ENCODE measurements at regions not wholly inside any gene's neighbourhood (a gene's known extent, or its start where the extent isn't known, plus 50 kb on each side); places are given as distances from the start of the nearest gene placed in this dataset.

DNA sequence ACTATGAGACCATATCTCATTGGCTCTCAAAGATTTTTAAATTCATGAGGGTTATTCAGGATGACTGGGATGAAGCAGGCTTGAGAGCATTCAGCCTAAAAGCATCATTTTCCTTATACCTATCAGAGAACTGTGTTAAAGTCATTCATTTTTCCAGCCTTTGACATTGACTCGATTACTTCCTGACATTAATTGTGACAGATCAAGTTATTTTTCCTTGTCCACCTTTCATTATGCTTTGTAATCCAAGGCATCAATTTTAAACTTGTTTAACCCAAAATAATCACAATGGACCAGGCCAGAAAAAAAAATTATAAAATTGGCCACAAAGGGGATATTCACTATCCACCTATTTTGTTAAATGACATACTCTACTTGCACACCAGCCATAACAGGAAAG is 1606.8 kb upstream of the PIK3C3 start:
- no peaks in the 10 kb centered on the region for H3K36me3 ChIP-seq (ENCODE audit: control insufficient read depth in 2 of 2, insufficient read depth in 2 of 2, low read length in 1 of 2)
- WGBS, 2 donors = 71 to 77% methylated on average over 1 of the region's 1 CpG
- no peaks in the 10 kb centered on the region for H3K9me3 ChIP-seq (ENCODE audit: control insufficient read depth in 2 of 2, insufficient read depth in 1 of 2, low read depth in 1 of 2, low read length in 1 of 2)
- H3K4me1 ChIP-seq (ENCODE audit: control insufficient read depth in 2 of 2, insufficient read depth in 2 of 2, low read length in 1 of 2) = no peaks in the 10 kb centered on the region
- no peak overlapping the region for H3K4me3 ChIP-seq (ENCODE audit: low read depth in 1 of 2, low read length in 2 of 2)
- no peak overlapping the region for H3K27ac ChIP-seq (ENCODE audit: low read depth in 2 of 2, low read length in 1 of 2)
- no peaks in the 10 kb centered on the region for H3K27me3 ChIP-seq (ENCODE audit: control insufficient read depth in 1 of 2, insufficient read depth in 2 of 2, low read length in 2 of 2)

DNA sequence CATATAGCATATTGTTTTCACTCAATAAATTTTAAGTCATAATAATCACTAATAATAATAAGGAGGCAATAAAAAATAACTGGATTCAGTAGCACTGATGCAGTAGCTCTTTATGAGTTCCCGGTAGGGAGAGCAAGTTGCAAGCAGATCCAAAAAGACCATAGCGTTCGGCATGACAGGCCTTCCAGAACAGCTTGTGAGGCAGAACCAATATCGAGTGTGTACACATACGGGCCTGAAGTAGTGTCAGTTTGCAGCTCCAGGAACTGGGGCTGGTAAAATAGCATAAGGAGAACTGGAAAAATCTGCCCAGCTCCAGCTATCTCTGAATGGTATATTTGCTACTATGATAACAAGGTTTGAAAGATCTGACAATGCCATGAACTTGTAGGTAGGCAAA is 1607.8 kb upstream of the PIK3C3 start:
- H3K36me3 ChIP-seq (ENCODE audit: control insufficient read depth in 2 of 2, insufficient read depth in 2 of 2, low read length in 1 of 2) = no peaks in the 10 kb centered on the region
- 87 to 92% methylated on average over 5 of the region's 5 CpGs for WGBS, 2 donors
- H3K27me3 ChIP-seq (ENCODE audit: control insufficient read depth in 1 of 2, insufficient read depth in 2 of 2, low read length in 2 of 2) = no peaks in the 10 kb centered on the region

DNA sequence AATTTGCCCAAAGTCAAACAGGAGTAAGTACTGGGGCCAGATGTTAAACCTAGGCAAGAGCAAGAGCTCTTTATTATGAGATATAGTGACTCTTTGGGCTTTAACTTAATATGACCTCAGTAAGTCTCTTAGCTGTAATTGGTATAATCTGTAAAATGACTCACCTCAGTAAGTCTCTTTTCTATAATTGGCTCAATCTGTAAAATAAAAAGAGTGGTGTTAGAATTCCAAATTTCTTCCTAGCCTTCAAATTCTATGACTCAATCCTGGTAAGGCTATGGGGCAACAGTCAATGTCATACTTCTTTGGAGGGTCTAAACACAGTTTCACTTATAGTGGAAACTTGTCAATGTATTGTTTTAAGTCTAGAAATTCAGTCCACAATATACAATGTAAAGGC is 1608.9 kb upstream of the PIK3C3 start:
- Histone ChIP-seq H3K4me1 (ENCODE audit: control insufficient read depth in 2 of 2, insufficient read depth in 2 of 2, low read length in 1 of 2) (no peaks in the 10 kb centered on the region), H3K9me3 (ENCODE audit: control insufficient read depth in 2 of 2, insufficient read depth in 1 of 2, low read depth in 1 of 2, low read length in 1 of 2) (no peaks in the 10 kb centered on the region), H3K27me3 (ENCODE audit: control insufficient read depth in 1 of 2, insufficient read depth in 2 of 2, low read length in 2 of 2) (no peaks in the 10 kb centered on the region), H3K27ac (ENCODE audit: low read depth in 2 of 2, low read length in 1 of 2) (no peak overlapping the region), H3K36me3 (ENCODE audit: control insufficient read depth in 2 of 2, insufficient read depth in 2 of 2, low read length in 1 of 2) (no peaks in the 10 kb centered on the region), H3K4me3 (ENCODE audit: low read depth in 1 of 2, low read length in 2 of 2) (no peak overlapping the region)

More for the DNA sequence above, 1607.8 kb upstream of the PIK3C3 start:
- H3K4me1 ChIP-seq (ENCODE audit: control insufficient read depth in 2 of 2, insufficient read depth in 2 of 2, low read length in 1 of 2) = no peaks in the 10 kb centered on the region
- H3K4me3 ChIP-seq (ENCODE audit: low read depth in 1 of 2, low read length in 2 of 2) = no peak overlapping the region
- no peak overlapping the region for H3K27ac ChIP-seq (ENCODE audit: low read depth in 2 of 2, low read length in 1 of 2)
- no peaks in the 10 kb centered on the region for H3K9me3 ChIP-seq (ENCODE audit: control insufficient read depth in 2 of 2, insufficient read depth in 1 of 2, low read depth in 1 of 2, low read length in 1 of 2)

DNA sequence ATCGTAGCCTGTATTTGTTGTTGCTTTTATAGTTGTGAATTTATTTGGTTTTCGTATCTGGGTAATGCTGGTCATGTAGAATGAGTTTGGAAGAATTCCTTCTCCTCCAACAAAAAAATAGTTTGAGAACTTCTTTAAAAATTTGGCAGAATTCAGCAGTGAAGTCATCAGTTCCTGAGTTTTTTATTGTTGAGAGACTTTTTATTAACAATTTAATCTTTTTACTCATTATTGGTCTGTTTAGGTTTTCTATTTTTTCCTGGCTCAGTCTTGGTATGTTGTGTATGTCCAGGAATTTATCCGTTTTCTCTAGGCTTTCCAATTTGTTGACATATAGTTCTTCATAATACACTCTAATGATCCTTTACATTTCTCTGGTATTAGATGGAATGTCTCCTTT is 1613.3 kb upstream of the PIK3C3 start:
- Histone ChIP-seq H3K36me3 (ENCODE audit: control insufficient read depth in 2 of 2, insufficient read depth in 2 of 2, low read length in 1 of 2) (no peaks in the 10 kb centered on the region), H3K9me3 (ENCODE audit: control insufficient read depth in 2 of 2, insufficient read depth in 1 of 2, low read depth in 1 of 2, low read length in 1 of 2) (no peaks in the 10 kb centered on the region), H3K27me3 (ENCODE audit: control insufficient read depth in 1 of 2, insufficient read depth in 2 of 2, low read length in 2 of 2) (no peaks in the 10 kb centered on the region), H3K27ac (ENCODE audit: low read depth in 2 of 2, low read length in 1 of 2) (no peak overlapping the region), H3K4me3 (ENCODE audit: low read depth in 1 of 2, low read length in 2 of 2) (no peak overlapping the region), H3K4me1 (ENCODE audit: control insufficient read depth in 2 of 2, insufficient read depth in 2 of 2, low read length in 1 of 2) (no peaks in the 10 kb centered on the region)
- WGBS, 2 donors = 62% methylated on average over 3 of the region's 3 CpGs

DNA sequence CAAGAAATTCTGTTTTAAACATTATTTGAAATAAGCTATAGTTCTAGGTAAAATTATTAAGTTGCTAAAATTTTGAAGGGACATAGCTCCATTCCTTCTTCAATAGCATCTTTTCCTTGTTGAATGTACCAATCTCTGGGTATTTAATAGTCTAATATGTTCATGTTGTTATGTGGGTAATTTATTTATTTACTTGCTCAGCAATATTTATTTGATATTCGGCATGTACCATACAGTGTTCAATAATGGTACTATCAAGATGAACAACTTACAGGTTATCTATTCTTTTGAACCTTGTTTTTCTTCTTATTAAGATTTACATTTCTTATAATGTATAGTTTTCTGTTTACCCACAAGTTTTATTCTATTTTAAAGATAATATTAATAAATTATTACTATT is 1616.8 kb upstream of the PIK3C3 start:
- 88 to 98% methylated on average over 1 of the region's 1 CpG for WGBS, 2 donors
- Histone ChIP-seq H3K4me3 (ENCODE audit: low read depth in 1 of 2, low read length in 2 of 2) (no peak overlapping the region), H3K27me3 (ENCODE audit: control insufficient read depth in 1 of 2, insufficient read depth in 2 of 2, low read length in 2 of 2) (no peaks in the 10 kb centered on the region), H3K4me1 (ENCODE audit: control insufficient read depth in 2 of 2, insufficient read depth in 2 of 2, low read length in 1 of 2) (no peaks in the 10 kb centered on the region), H3K36me3 (ENCODE audit: control insufficient read depth in 2 of 2, insufficient read depth in 2 of 2, low read length in 1 of 2) (no peaks in the 10 kb centered on the region), H3K27ac (ENCODE audit: low read depth in 2 of 2, low read length in 1 of 2) (no peak overlapping the region), H3K9me3 (ENCODE audit: control insufficient read depth in 2 of 2, insufficient read depth in 1 of 2, low read depth in 1 of 2, low read length in 1 of 2) (no peaks in the 10 kb centered on the region)

DNA sequence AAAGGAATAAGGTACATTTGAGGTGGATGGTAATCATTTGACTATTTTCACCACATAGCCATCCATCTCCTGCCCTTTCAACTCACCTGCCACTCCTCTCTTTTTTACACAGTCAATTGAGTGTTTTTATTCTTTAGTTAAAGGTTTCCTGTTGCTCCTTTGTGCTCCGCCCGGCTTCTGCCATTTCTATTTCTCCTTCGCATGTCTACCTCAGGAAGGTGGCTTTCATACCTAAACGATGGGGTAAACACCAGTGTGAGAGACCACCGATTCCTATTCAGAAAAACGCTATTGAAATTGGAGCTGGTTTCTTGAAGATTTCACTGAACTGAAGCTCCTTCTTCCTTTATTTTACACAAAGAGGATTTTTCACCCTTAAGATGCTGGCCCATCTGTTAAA is 1628.0 kb upstream of the PIK3C3 start:
- Histone ChIP-seq H3K36me3 (ENCODE audit: control insufficient read depth in 2 of 2, insufficient read depth in 2 of 2, low read length in 1 of 2) (no peaks in the 10 kb centered on the region), H3K4me3 (ENCODE audit: low read depth in 1 of 2, low read length in 2 of 2) (no peak overlapping the region), H3K9me3 (ENCODE audit: control insufficient read depth in 2 of 2, insufficient read depth in 1 of 2, low read depth in 1 of 2, low read length in 1 of 2) (no peaks in the 10 kb centered on the region), H3K27ac (ENCODE audit: low read depth in 2 of 2, low read length in 1 of 2) (no peak overlapping the region), H3K27me3 (ENCODE audit: control insufficient read depth in 1 of 2, insufficient read depth in 2 of 2, low read length in 2 of 2) (no peaks in the 10 kb centered on the region), H3K4me1 (ENCODE audit: control insufficient read depth in 2 of 2, insufficient read depth in 2 of 2, low read length in 1 of 2) (no peaks in the 10 kb centered on the region)
- 55 to 61% methylated on average over 6 of the region's 6 CpGs for WGBS, 2 donors

DNA sequence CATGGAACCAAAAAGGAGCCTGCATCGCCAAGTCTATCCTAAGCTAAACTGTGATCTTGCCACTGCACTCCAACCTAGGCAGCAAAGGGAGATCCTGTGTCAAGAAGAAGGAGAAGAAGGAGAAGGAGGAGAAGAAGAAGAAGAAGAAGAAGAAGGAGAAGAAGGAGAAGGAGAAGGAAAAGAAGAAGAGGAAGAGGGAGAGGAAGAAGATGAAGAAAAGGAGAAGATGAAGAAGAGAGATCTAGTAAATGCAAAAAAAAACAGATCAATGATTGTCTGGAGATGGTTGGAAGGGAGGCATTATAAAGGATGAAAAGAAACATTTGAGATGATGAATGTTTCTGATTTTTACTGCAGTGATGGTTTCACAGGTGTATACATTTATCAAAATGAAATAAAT is 1629.0 kb upstream of the PIK3C3 start:
- no peaks in the 10 kb centered on the region for H3K9me3 ChIP-seq (ENCODE audit: control insufficient read depth in 2 of 2, insufficient read depth in 1 of 2, low read depth in 1 of 2, low read length in 1 of 2)

DNA sequence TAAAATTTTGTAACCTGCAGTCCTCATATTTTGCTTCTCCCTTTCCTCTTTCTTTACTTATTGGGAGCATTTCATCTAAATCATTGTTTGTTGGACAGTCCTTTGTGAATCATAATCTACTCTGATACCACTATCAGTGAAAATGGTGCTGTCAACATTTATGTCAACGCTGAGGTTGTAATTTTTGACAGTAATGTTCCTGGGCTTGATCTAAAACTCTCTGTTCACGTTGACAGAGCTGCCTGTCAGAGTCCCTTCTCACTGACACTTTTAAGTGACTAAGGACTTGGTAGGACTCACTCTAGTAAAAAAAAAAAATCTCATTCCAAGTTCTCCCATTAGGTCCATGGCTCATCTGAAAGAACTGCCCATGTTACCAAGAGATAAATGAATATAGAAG is 1640.8 kb upstream of the PIK3C3 start:
- H3K4me3 ChIP-seq (ENCODE audit: low read depth in 1 of 2, low read length in 2 of 2) = no peak overlapping the region
- no peaks in the 10 kb centered on the region for H3K36me3 ChIP-seq (ENCODE audit: control insufficient read depth in 2 of 2, insufficient read depth in 2 of 2, low read length in 1 of 2)
- H3K27me3 ChIP-seq (ENCODE audit: control insufficient read depth in 1 of 2, insufficient read depth in 2 of 2, low read length in 2 of 2) = no peaks in the 10 kb centered on the region
- H3K4me1 ChIP-seq (ENCODE audit: control insufficient read depth in 2 of 2, insufficient read depth in 2 of 2, low read length in 1 of 2) = no peaks in the 10 kb centered on the region
- H3K27ac ChIP-seq (ENCODE audit: low read depth in 2 of 2, low read length in 1 of 2) = no peak overlapping the region
- 52 to 56% methylated on average over 2 of the region's 2 CpGs for WGBS, 2 donors
- H3K9me3 ChIP-seq (ENCODE audit: control insufficient read depth in 2 of 2, insufficient read depth in 1 of 2, low read depth in 1 of 2, low read length in 1 of 2) = no peaks in the 10 kb centered on the region

More for the DNA sequence above, 1629.0 kb upstream of the PIK3C3 start:
- no peaks in the 10 kb centered on the region for H3K27me3 ChIP-seq (ENCODE audit: control insufficient read depth in 1 of 2, insufficient read depth in 2 of 2, low read length in 2 of 2)
- no peak overlapping the region for H3K27ac ChIP-seq (ENCODE audit: low read depth in 2 of 2, low read length in 1 of 2)
- no peak overlapping the region for H3K4me3 ChIP-seq (ENCODE audit: low read depth in 1 of 2, low read length in 2 of 2)
- no peaks in the 10 kb centered on the region for H3K36me3 ChIP-seq (ENCODE audit: control insufficient read depth in 2 of 2, insufficient read depth in 2 of 2, low read length in 1 of 2)
- 77 to 88% methylated on average over 1 of the region's 1 CpG for WGBS, 2 donors
- H3K4me1 ChIP-seq (ENCODE audit: control insufficient read depth in 2 of 2, insufficient read depth in 2 of 2, low read length in 1 of 2) = no peaks in the 10 kb centered on the region

DNA sequence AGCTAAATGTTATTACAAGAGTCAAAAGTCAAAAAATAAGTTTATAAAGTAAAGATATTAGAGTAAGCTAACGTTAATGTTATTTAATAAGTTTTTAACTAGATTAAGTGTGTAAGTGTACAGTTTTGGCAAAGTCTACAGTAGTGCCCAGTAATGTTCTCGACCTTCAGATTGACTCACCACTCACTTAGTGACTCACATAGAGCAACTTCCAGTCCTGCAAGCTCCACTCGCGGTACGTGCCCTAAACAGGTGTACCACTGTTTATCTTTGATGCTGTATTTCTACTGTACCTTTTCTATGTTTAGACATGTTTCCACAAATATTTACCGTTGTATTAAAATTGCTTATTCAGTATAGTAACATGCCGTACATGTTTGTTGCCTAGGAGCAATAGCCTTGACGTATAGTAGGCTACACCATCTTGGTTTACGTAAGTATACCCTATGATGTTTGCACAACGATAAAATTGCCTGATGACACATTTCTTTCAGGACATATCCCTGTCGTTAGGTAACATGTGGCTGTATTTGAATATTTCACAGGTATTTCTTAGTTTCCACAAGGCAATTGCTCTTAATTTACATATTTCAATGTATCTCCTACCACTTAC is 1641.9 kb upstream of the PIK3C3 start:
- H3K4me1 ChIP-seq (ENCODE audit: control insufficient read depth in 2 of 2, insufficient read depth in 2 of 2, low read length in 1 of 2) = no peaks in the 10 kb centered on the region
- no peak overlapping the region for H3K27ac ChIP-seq (ENCODE audit: low read depth in 2 of 2, low read length in 1 of 2)
- no peaks in the 10 kb centered on the region for H3K36me3 ChIP-seq (ENCODE audit: control insufficient read depth in 2 of 2, insufficient read depth in 2 of 2, low read length in 1 of 2)
- H3K9me3 ChIP-seq (ENCODE audit: control insufficient read depth in 2 of 2, insufficient read depth in 1 of 2, low read depth in 1 of 2, low read length in 1 of 2) = no peaks in the 10 kb centered on the region
- WGBS, 2 donors = 78 to 79% methylated on average over 11 of the region's 11 CpGs
- no peaks in the 10 kb centered on the region for H3K27me3 ChIP-seq (ENCODE audit: control insufficient read depth in 1 of 2, insufficient read depth in 2 of 2, low read length in 2 of 2)
- no peak overlapping the region for H3K4me3 ChIP-seq (ENCODE audit: low read depth in 1 of 2, low read length in 2 of 2)

DNA sequence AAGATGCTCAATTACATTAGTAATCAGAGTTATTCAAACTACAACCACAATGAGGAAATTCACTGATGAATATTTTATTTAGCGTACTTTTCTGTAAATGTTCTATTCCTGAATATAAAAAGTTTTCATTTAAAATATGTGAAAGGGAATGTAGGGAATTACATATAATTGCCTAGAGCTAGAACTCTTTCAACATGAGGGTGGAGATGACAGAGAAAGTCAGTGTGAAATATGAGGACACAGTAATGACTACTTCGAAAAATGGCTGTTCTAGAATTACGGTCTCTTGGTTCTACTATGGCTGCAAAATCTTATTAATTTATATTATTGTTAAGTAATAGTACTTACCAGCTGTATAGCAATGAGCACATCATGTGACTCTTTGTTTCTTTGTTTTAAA is 1647.4 kb upstream of the PIK3C3 start:
- WGBS, 2 donors = 90 to 92% methylated on average over 3 of the region's 3 CpGs
- Histone ChIP-seq H3K36me3 (ENCODE audit: control insufficient read depth in 2 of 2, insufficient read depth in 2 of 2, low read length in 1 of 2) (no peaks in the 10 kb centered on the region), H3K27me3 (ENCODE audit: control insufficient read depth in 1 of 2, insufficient read depth in 2 of 2, low read length in 2 of 2) (no peaks in the 10 kb centered on the region), H3K9me3 (ENCODE audit: control insufficient read depth in 2 of 2, insufficient read depth in 1 of 2, low read depth in 1 of 2, low read length in 1 of 2) (no peaks in the 10 kb centered on the region), H3K4me1 (ENCODE audit: control insufficient read depth in 2 of 2, insufficient read depth in 2 of 2, low read length in 1 of 2) (no peaks in the 10 kb centered on the region), H3K27ac (ENCODE audit: low read depth in 2 of 2, low read length in 1 of 2) (no peak overlapping the region), H3K4me3 (ENCODE audit: low read depth in 1 of 2, low read length in 2 of 2) (no peak overlapping the region)

Measured in esophagus (tissue), 2 donors.